Activated CD4-positive, alpha-beta T cell treated with anti-CD3 and anti-CD28 coated beads, Interleukin-2, amount 10 ng/mL, durations not matched to agents 24 days and 14 days (primary cell): ENCODE measurements at regions not wholly inside any gene's neighbourhood (a gene's known extent, or its start where the extent isn't known, plus 50 kb on each side); places are given as distances from the start of the nearest gene placed in this dataset.

Source experiments
- DNase-seq: peaks from one replicate; pipeline ENCODE4 v3.0.0; 2022
- H3K27ac Mint-ChIP-seq: one replicate; pipeline ENCODE4 v1.8.0; 2022; ENCODE audit warnings: mild to moderate bottlenecking, mixed read lengths
- H3K27me3 Mint-ChIP-seq: one replicate; pipeline ENCODE4 v1.8.0; 2022; ENCODE audit warnings: mixed read lengths
- H3K36me3 Mint-ChIP-seq: one replicate; pipeline ENCODE4 v1.8.0; 2022; ENCODE audit warnings: low read depth, mild to moderate bottlenecking, mixed read lengths
- H3K4me1 Mint-ChIP-seq: one replicate; pipeline ENCODE4 v1.8.0; 2021; ENCODE audit warnings: mixed read lengths
- H3K4me3 Mint-ChIP-seq: one replicate; pipeline ENCODE4 v1.8.0; 2022; ENCODE audit warnings: mild to moderate bottlenecking, moderate library complexity, mixed read lengths
- H3K9me3 Mint-ChIP-seq: one replicate; pipeline ENCODE4 v1.8.0; 2021; ENCODE audit warnings: mixed read lengths
- intact Hi-C: fragments of 100-400 bp; cut with micrococcal nuclease; formaldehyde crosslinking; loops from one replicate; pipeline ENCODE4 v1.15.1; 2023

GRCh38 chr4:13906727-13907126 lies 279.2 kb upstream of the BOD1L1 start:
- Mint-ChIP-seq H3K27ac (no peak overlapping the region), H3K4me3 (no peak overlapping the region), H3K36me3 (no peaks in the 10 kb centered on the region), H3K27me3 (no peaks in the 10 kb centered on the region), H3K4me1 (no peaks in the 10 kb centered on the region), H3K9me3 (no peaks in the 10 kb centered on the region)
- intact Hi-C loops: no loop called here
- DNase-seq: no peak

GRCh38 chr4:13907255-13907751 lies 279.8 kb upstream of the BOD1L1 start:
- Mint-ChIP-seq H3K4me1 (no peaks in the 10 kb centered on the region), H3K27me3 (no peaks in the 10 kb centered on the region), H3K4me3 (no peak overlapping the region), H3K9me3 (no peaks in the 10 kb centered on the region), H3K36me3 (no peaks in the 10 kb centered on the region), H3K27ac (no peak overlapping the region)
- intact Hi-C loops: no loop called here
- DNase-seq: no peak

GRCh38 chr4:13908455-13908854 lies 280.9 kb upstream of the BOD1L1 start:
- no peaks in the 10 kb centered on the region for H3K27me3 Mint-ChIP-seq
- no peaks in the 10 kb centered on the region for H3K9me3 Mint-ChIP-seq
- intact Hi-C loops: no loop called here
- no peaks in the 10 kb centered on the region for H3K4me1 Mint-ChIP-seq
- DNase-seq: no peak
- H3K36me3 Mint-ChIP-seq: no peaks in the 10 kb centered on the region
- no peak overlapping the region for H3K4me3 Mint-ChIP-seq
- H3K27ac Mint-ChIP-seq: no peak overlapping the region

GRCh38 chr4:13910556-13910955 lies 283.0 kb upstream of the BOD1L1 start:
- Mint-ChIP-seq H3K9me3 (no peaks in the 10 kb centered on the region), H3K4me1 (no peaks in the 10 kb centered on the region), H3K36me3 (no peaks in the 10 kb centered on the region), H3K27me3 (no peaks in the 10 kb centered on the region), H3K4me3 (no peak overlapping the region), H3K27ac (no peak overlapping the region)
- no peak for DNase-seq
- intact Hi-C loops: no loop called here

- Mint-ChIP-seq H3K27ac (no peak overlapping the region), H3K36me3 (no peaks in the 10 kb centered on the region), H3K27me3 (no peaks in the 10 kb centered on the region), H3K4me1 (no peaks in the 10 kb centered on the region), H3K4me3 (no peak overlapping the region), H3K9me3 (no peaks in the 10 kb centered on the region)
- no peak for DNase-seq
- intact Hi-C loops: no loop called here
Observed at GRCh38 chr4:13911256-13911655, 283.7 kb upstream of the BOD1L1 start.

- no peak overlapping the region for H3K27ac Mint-ChIP-seq
- no peaks in the 10 kb centered on the region for H3K4me1 Mint-ChIP-seq
- no peaks in the 10 kb centered on the region for H3K9me3 Mint-ChIP-seq
- DNase-seq: no peak
- no peaks in the 10 kb centered on the region for H3K27me3 Mint-ChIP-seq
- no peak overlapping the region for H3K4me3 Mint-ChIP-seq
- no peaks in the 10 kb centered on the region for H3K36me3 Mint-ChIP-seq
- intact Hi-C loops: no loop called here
Observed at GRCh38 chr4:13912436-13912925, 285.0 kb upstream of the BOD1L1 start.

- Mint-ChIP-seq H3K27me3 (no peaks in the 10 kb centered on the region), H3K36me3 (no peaks in the 10 kb centered on the region), H3K27ac (no peak overlapping the region), H3K9me3 (no peaks in the 10 kb centered on the region), H3K4me3 (no peak overlapping the region), H3K4me1 (no peaks in the 10 kb centered on the region)
- no peak for DNase-seq
- intact Hi-C loops: no loop called here
Observed at GRCh38 chr4:13912966-13913365, 285.4 kb upstream of the BOD1L1 start.

- DNase-seq: no peak
- no peak overlapping the region for H3K4me3 Mint-ChIP-seq
- no peaks in the 10 kb centered on the region for H3K9me3 Mint-ChIP-seq
- no peaks in the 10 kb centered on the region for H3K36me3 Mint-ChIP-seq
- H3K27me3 Mint-ChIP-seq: no peaks in the 10 kb centered on the region
- intact Hi-C loops: no loop called here
- H3K27ac Mint-ChIP-seq: no peak overlapping the region
- H3K4me1 Mint-ChIP-seq: no peaks in the 10 kb centered on the region
Observed at GRCh38 chr4:13917015-13917414, 289.5 kb upstream of the BOD1L1 start.

GRCh38 chr4:13918110-13918509 lies 290.6 kb upstream of the BOD1L1 start:
- Mint-ChIP-seq H3K36me3 (no peaks in the 10 kb centered on the region), H3K27ac (no peak overlapping the region), H3K9me3 (no peaks in the 10 kb centered on the region), H3K27me3 (no peaks in the 10 kb centered on the region), H3K4me3 (no peak overlapping the region), H3K4me1 (no peaks in the 10 kb centered on the region)
- DNase-seq: no peak
- intact Hi-C loops: no loop called here

GRCh38 chr4:13918991-13919441 lies 291.5 kb upstream of the BOD1L1 start:
- H3K4me1 Mint-ChIP-seq: no peaks in the 10 kb centered on the region
- H3K27ac Mint-ChIP-seq: no peak overlapping the region
- no peak overlapping the region for H3K4me3 Mint-ChIP-seq
- H3K36me3 Mint-ChIP-seq: no peaks in the 10 kb centered on the region
- intact Hi-C loops: no loop called here
- no peaks in the 10 kb centered on the region for H3K9me3 Mint-ChIP-seq
- H3K27me3 Mint-ChIP-seq: no peaks in the 10 kb centered on the region
- DNase-seq: no peak

- Mint-ChIP-seq H3K9me3 (no peaks in the 10 kb centered on the region), H3K4me1 (no peaks in the 10 kb centered on the region), H3K27ac (no peak overlapping the region), H3K4me3 (no peak overlapping the region), H3K27me3 (no peaks in the 10 kb centered on the region), H3K36me3 (no peaks in the 10 kb centered on the region)
- intact Hi-C loops: no loop called here
- DNase-seq: no peak
Observed at GRCh38 chr4:13920111-13920875, 292.8 kb upstream of the BOD1L1 start.

GRCh38 chr4:13920901-13921300 lies 293.4 kb upstream of the BOD1L1 start:
- no peaks in the 10 kb centered on the region for H3K36me3 Mint-ChIP-seq
- H3K4me1 Mint-ChIP-seq: no peaks in the 10 kb centered on the region
- H3K27ac Mint-ChIP-seq: no peak overlapping the region
- no peaks in the 10 kb centered on the region for H3K9me3 Mint-ChIP-seq
- no peak for DNase-seq
- no peaks in the 10 kb centered on the region for H3K27me3 Mint-ChIP-seq
- no peak overlapping the region for H3K4me3 Mint-ChIP-seq
- intact Hi-C loops: no loop called here

GRCh38 chr4:13921805-13922204 lies 294.3 kb upstream of the BOD1L1 start:
- intact Hi-C loops: no loop called here

GRCh38 chr4:13922459-13922858 lies 294.9 kb upstream of the BOD1L1 start:
- no peaks in the 10 kb centered on the region for H3K4me1 Mint-ChIP-seq
- H3K36me3 Mint-ChIP-seq: no peaks in the 10 kb centered on the region
- intact Hi-C loops: no loop called here
- no peak for DNase-seq
- H3K27ac Mint-ChIP-seq: no peak overlapping the region
- no peak overlapping the region for H3K4me3 Mint-ChIP-seq
- no peaks in the 10 kb centered on the region for H3K9me3 Mint-ChIP-seq
- no peaks in the 10 kb centered on the region for H3K27me3 Mint-ChIP-seq

More at GRCh38 chr4:13921805-13922204, 294.3 kb upstream of the BOD1L1 start:
- Mint-ChIP-seq H3K27me3 (no peaks in the 10 kb centered on the region), H3K4me1 (no peaks in the 10 kb centered on the region), H3K4me3 (no peak overlapping the region), H3K9me3 (no peaks in the 10 kb centered on the region), H3K27ac (no peak overlapping the region), H3K36me3 (no peaks in the 10 kb centered on the region)
- no peak for DNase-seq
